ENCODE measurements at regions not wholly inside any gene's neighbourhood (a gene's known extent, or its start where the extent isn't known, plus 50 kb on each side); places are given as distances from the start of the nearest gene placed in this dataset.

DNA sequence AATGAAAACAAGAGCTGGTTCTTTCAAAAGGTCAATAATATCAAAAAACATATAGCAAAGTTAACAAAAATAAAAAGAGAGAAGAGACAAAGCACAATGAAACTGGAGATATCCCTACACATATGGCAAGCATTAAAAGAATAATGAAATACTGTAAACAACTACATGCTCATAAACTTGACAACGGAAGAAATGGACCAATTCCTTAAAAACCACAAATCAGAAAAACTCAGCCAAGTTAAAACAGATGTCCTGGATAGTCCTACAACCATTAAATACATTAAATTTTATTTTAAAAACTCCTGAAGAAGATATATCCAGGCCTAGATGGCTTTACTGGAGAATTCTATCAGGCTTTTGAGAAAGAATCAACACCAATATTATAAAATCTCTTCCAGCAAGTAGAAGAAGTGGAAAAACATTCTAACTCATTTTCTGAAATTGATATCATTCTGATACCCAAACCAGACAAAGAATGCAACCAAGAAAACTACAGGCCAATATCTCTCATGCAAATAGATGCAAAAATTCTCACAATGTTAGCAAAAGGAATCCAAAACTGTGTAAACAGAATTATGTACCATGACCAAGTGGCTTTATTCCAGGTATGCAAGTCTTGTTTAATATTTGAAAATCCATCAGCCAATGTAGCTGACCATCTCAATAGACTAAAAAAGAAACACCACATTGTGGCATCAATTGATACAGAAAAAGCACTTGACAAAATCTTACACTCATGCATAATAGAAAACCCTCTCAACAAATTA lies 56.1 kb upstream of the LRRC7 start:
- DNase-seq (ENCODE audit: low spot score): no peak

DNA sequence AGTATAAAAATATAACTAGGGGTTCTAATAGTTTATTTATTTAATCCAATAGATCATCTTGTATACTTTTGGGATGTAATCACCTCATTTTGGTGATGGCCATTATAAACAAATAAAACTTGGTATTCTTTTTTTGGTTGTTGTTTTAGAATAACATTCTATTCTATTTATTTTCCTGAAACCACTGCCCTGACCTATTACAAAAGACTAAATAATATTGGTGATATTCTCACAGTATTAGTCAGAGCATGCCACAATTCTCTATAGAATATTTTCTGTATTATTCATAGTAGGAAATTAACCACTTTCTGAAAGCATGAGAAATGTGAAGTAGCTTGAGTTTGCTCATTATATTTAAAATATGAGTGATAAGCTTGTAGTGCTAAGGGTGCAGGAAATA lies 54.1 kb upstream of the LRRC7 start:
- no peak for DNase-seq (ENCODE audit: low spot score)
